ENCODE measurements at regions not wholly inside any gene's neighbourhood (a gene's known extent, or its start where the extent isn't known, plus 50 kb on each side); places are given as distances from the start of the nearest gene placed in this dataset.
A peak's percentile ranks its signal among the peaks of the same experiment; 100 is the strongest.

- Histone ChIP-seq H3K36me3 (ENCODE audit: control insufficient read depth in 2 of 4, insufficient read depth in 4 of 4, low read length in 3 of 4) (no peaks in the 10 kb centered on the region), H3K23ac (ENCODE audit: insufficient read length) (no peak overlapping the region), H2AFZ (ENCODE audit: low read length) (no peak overlapping the region), H3K27me3 (replicated peaks in 1 of 4; ENCODE audit: control insufficient read depth in 3 of 4, extremely low read depth in 1 of 4, insufficient read depth in 3 of 4, low read length in 3 of 4) (no peaks in the 10 kb centered on the region), H3K4me1 (replicated peaks in 1 of 4; ENCODE audit: control insufficient read depth in 3 of 4, insufficient read depth in 4 of 4, low read length in 3 of 4) (peaks cover 0 to 15% (median 9%) of the 10 kb centered on the region in 4 experiments; a peak in 5 of 7 replicates), H3K4ac (replicated peaks; ENCODE audit: insufficient read length, low read depth, low read length) (no peak overlapping the region), H3K27ac (ENCODE audit: low read depth, low read length) (no peak overlapping the region), H2BK15ac (ENCODE audit: low read length) (0 out of 2 replicates have a peak overlapping the region, but pooled peaks have one; percentile 11), H3K14ac (ENCODE audit: insufficient read length) (no peak overlapping the region), H4K20me1 (replicated peaks in 1 of 2; ENCODE audit: control insufficient read depth in 1 of 2, insufficient read depth in 2 of 2, low read length in 2 of 2) (no peaks in the 10 kb centered on the region), H2BK20ac (ENCODE audit: low read length) (no peak overlapping the region), H4K5ac (ENCODE audit: insufficient read length, low read depth, low read length) (no peak overlapping the region), H3K9me3 (ENCODE audit: insufficient read depth in 2 of 2, low read depth in 1 of 2, low read length in 1 of 2) (no peaks in the 10 kb centered on the region), H2BK5ac (ENCODE audit: low read depth, low read length) (no peak overlapping the region), H3K4me2 (ENCODE audit: insufficient read depth in 1 of 2, low read depth in 2 of 2, low read length in 2 of 2) (no peak overlapping the region), H2AK5ac (ENCODE audit: low read depth, low read length) (no peak overlapping the region), H3K4me3 (ENCODE audit: extremely low read depth in 1 of 4, insufficient read depth in 2 of 4, low read depth in 3 of 4, low read length in 4 of 4) (no peak overlapping the region), H3K23me2 (ENCODE audit: low read depth, low read length) (no peaks in the 10 kb centered on the region; the same call in 1 of the 2 replicates), H3K56ac (replicated peaks; ENCODE audit: insufficient read length, low read depth, low read length) (no peak overlapping the region), H3K79me2 (ENCODE audit: control insufficient read depth in 1 of 2, insufficient read depth in 2 of 2, low read length in 2 of 2) (no peaks in the 10 kb centered on the region), H4K91ac (replicated peaks; ENCODE audit: insufficient read length, low read length) (no peak overlapping the region), H3K79me1 (ENCODE audit: low read depth, low read length) (no peaks in the 10 kb centered on the region), H2BK12ac (ENCODE audit: low read depth, low read length) (no peak overlapping the region), H2BK120ac (replicated peaks; ENCODE audit: low read depth, low read length) (no peak overlapping the region), H3K18ac (ENCODE audit: extremely low read depth, low read length) (no peak overlapping the region), H4K8ac (ENCODE audit: extremely low read depth, insufficient read depth, low read length) (no peak overlapping the region), H3K9ac (replicated peaks in 1 of 4; ENCODE audit: extremely low read depth in 1 of 4, low read depth in 3 of 4, low read length in 3 of 4) (no peak overlapping the region)
- DNase-seq (ENCODE audit: low read depth in 1 of 2, low spot score in 2 of 2) (no peak), FAIRE-seq (no peak)
- WGBS, 2 experiments (ENCODE audit: extremely low coverage in 1 of 2, insufficient coverage in 1 of 2, insufficient read length in 1 of 2, insufficient replicate concordance in 2 of 2, low coverage in 1 of 2, low lambda C conversion rate in 2 of 2, missing lambda C conversion rate in 1 of 2): 93% methylated on average over 2 of the region's 2 CpGs; no CpG with 5 or more reads in 1 of the 2 experiments
- POLR2A ChIA-PET (ENCODE audit: partially characterized antibody): interaction anchor here (0.6 kb wide), 1 partner anchor 232 kb away, joined by 3 read pairs; no protein-coding TSS in a partner anchor
- CTCF ChIA-PET (ENCODE audit: partially characterized antibody): interaction anchor here (1.2 kb wide), 1 partner anchor 10 kb away, joined by 3 read pairs; no protein-coding TSS in a partner anchor
- TF ChIP-seq GTF2F1 (IDR thresholded peaks at IDR 0.05; ENCODE audit: borderline replicate concordance, low read depth, low read length) (no peak), NANOG (IDR thresholded peaks at IDR 0.05; ENCODE audit: insufficient read depth, low read depth, low read length, poor library complexity, severe bottlenecking) (no peak), RAD21 (IDR thresholded peaks at IDR 0.05 in 1 of 2, conservative IDR thresholded peaks at IDR 0.05 in 1 of 2; ENCODE audit: low read depth in 2 of 2, low read length in 2 of 2) (no peak), EGR1 (IDR thresholded peaks at IDR 0.05; ENCODE audit: borderline replicate concordance, low read depth, low read length) (no peak), SP4 (IDR thresholded peaks at IDR 0.05; ENCODE audit: low read length) (no peak), ASH2L (IDR thresholded peaks at IDR 0.05; ENCODE audit: low read length) (no peak), TAF1 (IDR thresholded peaks at IDR 0.05; ENCODE audit: low read depth, low read length) (no peak), TBP (IDR thresholded peaks at IDR 0.05; ENCODE audit: low read depth, low read length) (no peak), TEAD4 (IDR thresholded peaks at IDR 0.05; ENCODE audit: low read depth, low read length) (no peak), TAF7 (optimal IDR thresholded peaks at IDR 0.05; ENCODE audit: borderline replicate concordance, low read depth, low read length) (no peak), POLR2AphosphoS5 (IDR thresholded peaks at IDR 0.05; ENCODE audit: low read depth, low read length) (no peak), ZNF274 (IDR thresholded peaks at IDR 0.05; ENCODE audit: borderline replicate concordance, extremely low read depth, low read length) (no peak), SP1 (IDR thresholded peaks at IDR 0.05; ENCODE audit: low read depth, low read length) (no peak), FOSL1 (IDR thresholded peaks at IDR 0.05; ENCODE audit: insufficient read depth, low read depth, low read length) (no peak)
- TF ChIP-seq, protein P1, sequence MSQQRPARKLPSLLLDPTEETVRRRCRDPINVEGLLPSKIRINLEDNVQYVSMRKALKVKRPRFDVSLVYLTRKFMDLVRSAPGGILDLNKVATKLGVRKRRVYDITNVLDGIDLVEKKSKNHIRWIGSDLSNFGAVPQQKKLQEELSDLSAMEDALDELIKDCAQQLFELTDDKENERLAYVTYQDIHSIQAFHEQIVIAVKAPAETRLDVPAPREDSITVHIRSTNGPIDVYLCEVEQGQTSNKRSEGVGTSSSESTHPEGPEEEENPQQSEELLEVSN (IDR thresholded peaks at IDR 0.05): no peak
These were observed 162.5 kb upstream of the SLC1A4 start for GRCh38 chr2:64826703-64827102.

Measured in H1 (cell line).